Brain microvascular endothelial cell (primary cell): ENCODE measurements at regions not wholly inside any gene's neighbourhood (a gene's known extent, or its start where the extent isn't known, plus 50 kb on each side); places are given as distances from the start of the nearest gene placed in this dataset.

Experiments
- DNase-seq: peaks from one replicate; pipeline ENCODE4 v3.0.0-alpha.2; 2020
- H3K27ac ChIP-seq: fragments of 250-450 bp; sonication (Bioruptor Pico); 2 replicates; pipeline ENCODE4 v1.5.1; 2020; ENCODE audit warnings: mild to moderate bottlenecking, moderate library complexity
- H3K27me3 ChIP-seq: fragments of 250-450 bp; sonication (Bioruptor Pico); replicated peaks from 2 replicates; pipeline ENCODE4 v1.5.1; 2020; ENCODE audit warnings: mild to moderate bottlenecking
- H3K36me3 ChIP-seq: fragments of 250-450 bp; sonication (Bioruptor Pico); replicated peaks from 2 replicates; pipeline ENCODE4 v1.5.1; 2020; ENCODE audit warnings: mild to moderate bottlenecking
- H3K4me3 ChIP-seq: 2 replicates; pipeline ENCODE4 v1.5.1; 2011; ENCODE audit warnings: low read depth, mild to moderate bottlenecking, control low read depth, low read length, moderate library complexity
- CTCF ChIP-seq: IDR thresholded peaks from 2 replicates; pipeline ENCODE4 v1.5.1; 2011; ENCODE audit warnings: low read depth, mild to moderate bottlenecking, moderate library complexity, low read length, control low read depth, inconsistent platforms; ENCODE audit errors: missing control alignments
- in situ Hi-C: cut with HindIII; loops from 2 replicates; pipeline ENCODE4 v1.10.0; 2017; ENCODE audit warnings: low sequenced_read_pairs, low pct_ligation_motif_present

- TF ChIP-seq CTCF: no peak
- Histone ChIP-seq H3K27me3 (no peaks in the 10 kb centered on the region), H3K36me3 (no peaks in the 10 kb centered on the region), H3K27ac (no peak overlapping the region), H3K4me3 (no peak overlapping the region)
- in situ Hi-C loops: no loop called here
- DNase-seq: no peak
Measured at GRCh38 chr5:152083231-152083630, 158.6 kb upstream of the GLRA1 start.

GRCh38 chr5:152072091-152072490 is 147.4 kb upstream of the GLRA1 start:
- no peak overlapping the region for H3K27ac ChIP-seq
- peak; percentile 58 for DNase-seq
- H3K27me3 ChIP-seq: no peaks in the 10 kb centered on the region
- TF ChIP-seq CTCF: no peak
- in situ Hi-C loops: no loop called here
- H3K4me3 ChIP-seq: no peak overlapping the region
- H3K36me3 ChIP-seq: no peaks in the 10 kb centered on the region

GRCh38 chr5:152070591-152070990 is 145.9 kb upstream of the GLRA1 start:
- Histone ChIP-seq H3K4me3 (no peak overlapping the region), H3K27ac (no peak overlapping the region), H3K27me3 (no peaks in the 10 kb centered on the region), H3K36me3 (no peaks in the 10 kb centered on the region)
- DNase-seq: no peak
- in situ Hi-C loops: no loop called here
- TF ChIP-seq CTCF: no peak

- no peaks in the 10 kb centered on the region for H3K27me3 ChIP-seq
- no peak overlapping the region for H3K27ac ChIP-seq
- H3K4me3 ChIP-seq: no peak overlapping the region
- no peaks in the 10 kb centered on the region for H3K36me3 ChIP-seq
- TF ChIP-seq CTCF: no peak
- in situ Hi-C loops: no loop called here
- no peak for DNase-seq
Measured at GRCh38 chr5:152066784-152067183, 142.1 kb upstream of the GLRA1 start.

- no peaks in the 10 kb centered on the region for H3K36me3 ChIP-seq
- H3K27ac ChIP-seq: no peak overlapping the region
- H3K27me3 ChIP-seq: no peaks in the 10 kb centered on the region
- no peak overlapping the region for H3K4me3 ChIP-seq
- in situ Hi-C loops: no loop called here
- TF ChIP-seq CTCF: no peak
- DNase-seq: no peak
Measured at GRCh38 chr5:152063004-152063403, 138.4 kb upstream of the GLRA1 start.

GRCh38 chr5:152061095-152061494 is 136.4 kb upstream of the GLRA1 start:
- Histone ChIP-seq H3K4me3 (no peak overlapping the region), H3K36me3 (no peaks in the 10 kb centered on the region), H3K27ac (no peak overlapping the region), H3K27me3 (no peaks in the 10 kb centered on the region)
- TF ChIP-seq CTCF: no peak
- in situ Hi-C loops: no loop called here
- no peak for DNase-seq
